ENCODE measurements at regions not wholly inside any gene's neighbourhood (a gene's known extent, or its start where the extent isn't known, plus 50 kb on each side); places are given as distances from the start of the nearest gene placed in this dataset.

GRCh38 chr21:31509194-31510017 lies 150.1 kb upstream of the SOD1 start:
- TF ChIP-seq CTCF (IDR thresholded peaks at IDR 0.05; ENCODE audit: insufficient read depth, low read length) = no peak
- no peak for TF ChIP-seq POLR2AphosphoS5 (IDR thresholded peaks at IDR 0.05; ENCODE audit: low read depth)
- no peak for TF ChIP-seq REST (IDR thresholded peaks at IDR 0.05; ENCODE audit: insufficient replicate concordance, low read depth)
- TF ChIP-seq SPI1 (IDR thresholded peaks at IDR 0.05; ENCODE audit: borderline replicate concordance, low read depth) = no peak
- no peak for TF ChIP-seq GABPA (IDR thresholded peaks at IDR 0.05; ENCODE audit: low read depth)

Data from HL-60 (cell line).